ENCODE measurements at regions not wholly inside any gene's neighbourhood (a gene's known extent, or its start where the extent isn't known, plus 50 kb on each side); places are given as distances from the start of the nearest gene placed in this dataset.

DNA sequence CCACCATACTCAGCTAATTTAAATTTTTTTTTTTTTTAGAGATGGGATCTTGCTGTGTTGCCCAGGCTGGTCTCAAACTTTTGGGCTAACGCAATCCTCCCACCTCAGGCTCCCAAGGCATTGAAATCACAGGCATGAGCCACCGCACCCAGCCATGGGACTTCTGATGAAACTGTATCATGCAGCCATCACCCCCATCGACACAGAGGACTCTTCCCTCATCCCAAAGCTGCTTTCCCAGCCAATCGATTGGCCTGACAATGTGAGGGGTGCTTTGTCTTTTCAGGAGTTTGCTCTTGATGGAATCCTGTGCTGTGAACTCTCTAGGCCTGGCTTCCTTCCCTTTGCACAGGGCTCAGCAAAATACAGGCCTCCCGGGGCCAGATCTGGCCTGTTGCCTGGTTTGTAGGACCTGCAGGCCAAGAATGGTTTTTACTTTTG, 59.6 kb upstream of the NCOR2 start:
- DNase-seq = no peak

GRCh38 chr12:124625867-124626675, 58.7 kb upstream of the NCOR2 start:
- no peak for DNase-seq

DNA sequence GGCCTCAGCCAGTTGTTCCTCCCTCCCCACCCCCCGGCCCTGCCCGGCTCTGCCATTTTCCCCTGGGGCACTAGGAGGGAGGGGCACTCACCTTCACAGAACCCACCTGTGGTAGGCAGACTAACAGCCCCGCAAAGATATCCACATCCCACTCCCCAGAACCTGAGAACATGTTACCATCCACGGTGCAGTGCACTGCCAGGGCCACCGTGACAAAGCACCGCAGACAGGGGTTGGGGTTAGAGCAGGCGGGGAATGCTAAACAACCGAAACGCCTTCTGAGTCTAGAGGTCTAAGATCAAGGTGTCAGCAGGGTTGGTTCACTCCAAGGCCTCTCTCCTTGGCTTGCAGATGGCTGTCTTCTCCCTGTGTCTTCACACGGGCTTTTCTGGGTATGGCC, 57.4 kb upstream of the NCOR2 start:
- DNase-seq = no peak

GRCh38 chr12:124623344-124624035, 56.1 kb upstream of the NCOR2 start:
- no peak for DNase-seq

GRCh38 chr12:124622764-124623163, 55.4 kb upstream of the NCOR2 start:
- no peak for DNase-seq

GRCh38 chr12:124622331-124622730, 54.9 kb upstream of the NCOR2 start:
- DNase-seq = no peak

GRCh38 chr12:124621296-124621660, 53.9 kb upstream of the NCOR2 start:
- DNase-seq = no peak

GRCh38 chr12:124620606-124621295, 53.3 kb upstream of the NCOR2 start:
- DNase-seq = no peak

GRCh38 chr12:124618291-124618902, 51.0 kb upstream of the NCOR2 start:
- DNase-seq = no peak

- no peak for DNase-seq
Measured at GRCh38 chr12:124617615-124618014, 50.2 kb upstream of the NCOR2 start.

Data from stimulated activated CD4-positive, alpha-beta T cell treated with anti-CD3 and anti-CD28 coated beads, Interleukin-2, amount 100 ng/mL, for 24 hours (primary cell).